Stimulated activated CD4-positive, alpha-beta T cell treated with anti-CD3 and anti-CD28 coated beads, Interleukin-1b, Interleukin-23, amount 100 ng/mL, for 24 hours (primary cell): ENCODE measurements at regions not wholly inside any gene's neighbourhood (a gene's known extent, or its start where the extent isn't known, plus 50 kb on each side); places are given as distances from the start of the nearest gene placed in this dataset.
"Not testable (repeated sequence)": the region's sequence is repeated elsewhere in the genome, so short reads cannot be mapped to it uniquely, and the experiment has no call there.

ENCODE experiments used
- DNase-seq, 4 experiments: peaks; one replicate each; pipeline ENCODE4 v3.0.0-alpha.2; 2020; ENCODE audit warnings: low read depth in 4 of 4, low spot score in 1 of 4

DNA sequence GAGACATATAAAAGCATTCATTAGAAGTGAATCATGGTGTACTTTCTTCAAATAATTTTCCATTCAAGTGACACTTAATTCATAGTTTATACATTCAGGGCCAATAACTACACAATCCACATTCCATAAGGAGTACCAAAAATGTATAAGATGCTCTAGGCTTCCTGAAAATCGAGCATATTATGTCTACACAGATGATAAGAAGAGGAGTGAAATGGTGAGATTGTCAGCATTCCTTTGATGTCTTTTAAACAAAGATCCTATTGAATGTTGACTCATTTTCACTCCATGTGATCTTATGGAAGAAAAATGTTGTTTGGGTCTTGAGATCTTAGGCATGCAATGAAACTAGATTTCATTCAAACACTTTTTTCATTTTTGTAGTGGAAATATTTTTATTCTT, 843.2 kb downstream of the KCNA4 start:
- no peak for DNase-seq

DNA sequence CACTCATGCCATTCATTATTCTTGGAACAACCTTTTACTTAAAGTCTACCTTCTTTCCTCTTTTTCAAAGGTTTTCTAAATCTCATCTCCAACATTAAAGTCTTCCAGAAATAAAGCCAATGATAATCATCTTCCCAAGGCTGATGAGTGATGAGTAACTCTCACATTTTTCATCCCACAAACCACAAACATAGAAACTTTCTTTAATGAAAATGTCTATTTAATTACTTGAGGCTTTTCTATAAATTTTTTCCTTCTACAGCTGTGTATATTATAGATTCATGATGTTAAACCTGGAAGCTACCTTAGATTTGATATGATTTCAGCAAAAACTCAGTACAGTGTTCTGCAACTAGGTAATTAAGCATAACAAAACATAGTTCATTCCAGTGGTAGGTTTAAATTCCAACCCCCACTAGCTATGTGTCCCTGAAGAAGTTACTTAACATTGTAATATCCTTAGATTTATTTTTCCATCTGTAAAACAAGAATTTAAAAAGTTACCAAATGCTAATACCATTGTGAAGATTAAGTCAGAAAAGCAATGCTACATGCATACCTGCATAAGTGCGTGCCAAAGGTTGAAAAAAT, 845.4 kb downstream of the KCNA4 start:
- DNase-seq: no peak

DNA sequence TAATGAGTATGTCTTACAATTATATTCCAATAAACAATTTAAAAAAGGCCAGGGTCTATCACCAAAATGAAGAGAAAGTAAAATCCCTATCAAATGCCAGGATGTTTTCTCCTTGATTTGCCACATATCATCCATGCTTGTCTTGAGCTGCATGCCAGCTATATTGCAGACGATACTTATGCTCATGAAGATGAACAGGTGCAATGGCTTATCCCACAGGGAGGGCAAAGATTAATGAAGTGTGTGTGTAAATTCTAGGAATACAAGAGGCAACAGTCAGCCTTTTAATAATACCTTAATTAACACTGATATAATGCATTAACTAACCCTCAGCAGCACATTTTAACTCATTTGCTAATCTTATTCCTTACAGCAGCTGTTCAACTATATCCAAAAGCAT, 850.5 kb downstream of the KCNA4 start:
- DNase-seq: no peak

DNA sequence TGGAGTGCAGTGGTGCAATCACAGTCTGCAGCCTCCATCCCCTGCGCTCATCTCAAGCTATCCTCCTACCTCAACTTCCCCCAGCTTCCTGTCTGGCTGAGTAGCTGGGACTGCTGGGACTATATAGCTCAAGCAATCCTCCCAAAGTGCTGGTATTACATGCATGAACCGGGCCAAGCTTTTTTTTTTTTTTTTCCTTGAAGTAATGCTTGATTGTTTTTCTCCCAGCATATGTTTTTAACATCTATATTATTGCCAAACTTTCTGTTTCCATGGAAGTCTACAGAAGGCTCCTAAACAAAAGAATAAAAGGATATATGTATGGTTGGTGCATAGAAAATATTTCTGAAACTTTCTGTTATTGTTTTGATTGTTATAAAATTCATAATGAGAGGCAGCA, 853.6 kb downstream of the KCNA4 start:
- DNase-seq: no peak

DNA sequence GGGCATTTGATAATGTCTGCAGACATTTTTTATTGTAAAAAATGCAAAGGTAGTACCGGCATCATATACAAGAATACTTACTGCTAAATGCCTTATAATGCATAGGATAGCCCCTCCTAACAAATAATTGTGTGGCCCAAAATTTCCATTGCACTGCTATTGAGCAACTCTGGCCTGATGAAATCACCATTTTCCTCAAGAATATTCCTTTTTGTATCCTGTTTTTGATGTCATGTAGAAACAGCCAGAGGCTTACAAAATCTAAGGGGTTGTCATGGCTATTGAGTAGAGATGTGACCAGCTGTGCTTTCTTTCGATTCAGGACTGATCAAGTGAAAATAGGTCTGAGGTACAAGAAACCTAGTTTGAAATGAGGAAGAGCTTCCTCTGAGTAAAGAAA, 854.3 kb downstream of the KCNA4 start:
- DNase-seq: no peak

DNA sequence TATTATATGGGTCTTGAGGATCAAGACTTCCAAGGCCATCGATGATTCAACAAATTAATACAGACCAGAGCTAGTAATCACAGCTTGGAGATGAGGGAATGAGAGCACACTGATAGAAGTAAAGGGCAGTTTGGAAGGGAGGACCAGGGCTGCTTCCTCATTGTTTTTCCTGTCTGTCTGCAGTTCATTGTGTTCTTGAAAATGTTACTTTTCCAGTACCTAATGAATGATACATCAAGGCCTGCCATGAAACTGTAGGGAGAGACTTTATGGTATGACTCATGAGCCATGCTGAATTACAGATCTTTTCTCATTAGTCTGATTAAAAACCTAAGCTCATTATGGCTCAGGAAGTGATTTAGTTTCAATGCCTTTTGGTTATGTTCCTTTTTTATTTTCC, 855.6 kb downstream of the KCNA4 start:
- DNase-seq: no peak

DNA sequence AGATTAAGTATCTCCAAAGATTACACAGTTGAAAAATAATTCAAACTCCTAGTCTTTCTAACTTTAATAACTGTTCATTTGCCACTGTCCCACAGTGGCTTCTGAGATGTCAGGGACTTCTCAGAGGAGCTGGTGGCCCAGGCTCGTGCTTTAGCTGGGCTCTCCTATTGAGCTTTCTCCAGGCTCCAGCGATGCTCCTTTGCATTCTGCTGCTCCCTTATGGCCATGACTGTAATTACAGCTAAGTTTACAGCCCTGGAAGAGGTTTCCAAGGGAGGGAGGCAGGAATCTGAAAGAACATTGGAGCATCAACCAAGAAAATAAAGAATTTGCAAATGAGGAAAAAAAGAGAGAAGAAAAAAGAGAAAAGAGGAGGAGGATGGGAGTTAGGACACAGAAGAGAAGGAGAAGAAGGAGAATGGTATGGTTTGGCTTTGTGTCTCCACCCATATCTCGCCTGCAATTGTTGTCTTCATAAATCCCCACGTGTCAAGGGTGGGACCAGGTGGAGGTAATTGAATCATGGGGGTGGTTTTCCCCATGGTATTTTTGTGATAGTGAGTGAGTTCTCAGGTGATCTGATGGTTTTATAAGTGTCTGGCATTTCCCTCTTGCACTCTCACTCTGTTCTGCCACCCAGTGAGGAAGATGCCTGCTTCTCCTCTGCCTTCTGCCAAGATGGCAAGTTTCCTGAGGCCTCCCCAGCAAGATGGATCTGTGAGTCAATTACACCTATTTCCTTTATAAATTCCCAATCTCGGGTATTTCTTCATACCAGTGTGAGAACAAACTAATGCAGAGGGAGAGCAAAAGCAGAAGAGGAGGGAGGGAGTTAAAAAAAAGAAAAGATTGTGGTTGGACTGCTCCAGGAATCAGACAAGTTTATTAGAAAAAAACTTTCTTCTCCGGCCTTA, 857.0 kb downstream of the KCNA4 start:
- no peak for DNase-seq

DNA sequence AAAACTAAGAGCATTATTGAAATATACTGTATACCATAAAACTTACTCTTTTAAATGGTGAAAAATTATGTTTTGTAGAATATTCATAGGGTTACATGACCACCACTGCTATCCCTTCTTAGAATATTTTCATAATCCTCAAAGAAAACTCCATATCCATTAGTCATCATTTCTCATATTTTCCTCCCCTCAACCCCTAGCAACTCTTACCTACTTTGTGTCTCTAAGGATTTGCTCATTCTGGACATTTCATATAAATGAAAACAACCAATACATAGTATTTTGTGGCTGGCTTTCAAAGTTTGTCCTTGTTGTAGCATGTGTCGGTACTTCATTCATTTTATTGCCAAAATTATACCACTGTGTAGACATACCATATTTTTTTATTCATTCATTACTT, 863.8 kb downstream of the KCNA4 start:
- no peak for DNase-seq

DNA sequence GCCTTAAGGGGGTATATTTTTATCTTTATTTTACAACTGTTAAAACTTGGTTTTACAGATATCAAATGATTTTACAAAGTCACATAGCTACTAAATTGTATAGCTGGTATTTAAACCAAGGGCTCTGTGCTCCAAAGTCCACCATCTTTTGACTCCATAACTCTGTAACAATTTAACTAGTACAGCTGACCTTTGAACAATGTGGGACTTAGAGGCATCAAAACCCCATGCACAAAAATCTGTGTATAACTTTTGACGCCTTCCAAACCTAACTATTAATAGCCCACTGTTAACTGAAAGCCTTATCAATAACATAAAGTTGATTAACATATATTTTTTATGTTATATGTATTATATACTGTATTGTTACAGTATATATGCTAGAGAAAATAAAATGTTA, 874.3 kb downstream of the KCNA4 start:
- not testable (repeated sequence) for DNase-seq

DNA sequence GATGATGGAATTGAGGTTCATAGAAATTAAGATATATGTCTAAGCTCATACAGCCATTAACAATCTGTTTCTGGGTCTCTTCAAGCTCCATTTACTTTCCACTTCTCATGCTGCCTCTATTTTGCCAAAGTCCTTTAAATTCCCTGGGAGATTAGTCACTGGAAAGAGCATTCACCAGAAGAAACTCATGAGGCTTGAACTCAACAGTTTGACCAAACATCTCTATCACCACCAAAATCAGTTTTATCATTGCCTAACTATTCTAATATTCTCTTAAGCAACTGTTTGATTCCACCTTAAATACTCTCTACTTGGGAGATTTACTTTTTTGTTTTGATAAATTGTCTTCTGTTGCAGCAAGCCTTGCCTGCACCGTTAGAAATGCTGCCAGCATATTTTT, 881.3 kb downstream of the KCNA4 start:
- no peak for DNase-seq

DNA sequence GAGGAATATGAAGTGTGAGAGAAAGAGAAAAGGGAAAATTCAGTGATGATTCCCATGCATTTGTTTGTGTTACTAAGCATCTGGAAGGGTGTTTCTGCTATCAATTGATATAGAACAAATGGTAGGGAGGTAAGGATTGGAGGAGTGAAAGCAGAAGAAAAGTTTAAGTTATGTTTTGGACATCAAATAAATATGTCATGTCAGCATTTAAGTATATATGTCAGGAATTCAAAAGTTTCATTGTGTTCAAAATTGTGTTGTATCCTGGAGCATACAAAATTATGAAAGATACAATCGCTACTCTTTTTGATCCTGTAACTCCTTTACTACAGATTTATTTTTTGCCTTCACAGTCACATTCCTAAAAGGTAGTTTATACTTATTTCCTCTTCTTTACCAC, 885.8 kb downstream of the KCNA4 start:
- no peak for DNase-seq

DNA sequence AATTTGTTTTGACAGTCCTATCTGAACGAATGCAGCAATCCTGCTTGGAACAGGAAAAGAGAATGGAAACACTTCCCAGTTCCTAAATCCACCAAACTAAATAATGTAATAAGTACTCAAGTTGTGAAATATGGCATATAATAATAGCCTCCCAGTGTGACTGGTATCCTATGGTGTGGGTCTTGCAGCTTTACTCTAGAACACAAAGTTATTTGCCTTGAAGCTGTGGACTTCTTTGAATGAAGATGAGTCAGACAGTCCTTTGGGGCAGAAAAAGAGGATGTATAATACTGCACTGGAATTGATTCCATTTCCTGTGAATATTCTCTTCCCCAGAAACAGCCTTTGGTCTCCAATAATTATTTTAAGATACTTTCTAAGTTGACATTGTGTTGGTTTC, 887.0 kb downstream of the KCNA4 start:
- no peak for DNase-seq

DNA sequence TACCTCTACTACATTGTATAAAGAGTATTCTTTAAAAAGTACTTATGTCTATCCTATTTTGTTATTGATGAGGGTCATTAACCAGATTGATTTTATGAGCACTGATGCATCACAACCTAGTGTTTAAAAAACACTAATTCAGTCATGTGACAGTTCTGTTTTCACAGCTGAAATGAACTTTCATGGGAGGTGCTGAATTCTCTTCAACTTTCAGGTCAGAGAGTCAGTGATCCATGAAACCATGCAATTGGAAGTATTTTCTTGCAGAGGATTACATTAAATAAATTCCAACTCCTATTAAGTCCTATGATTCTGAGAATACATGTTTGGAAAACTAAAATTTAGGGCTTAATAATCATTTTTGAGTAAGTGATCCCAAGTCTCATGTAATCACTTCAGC, 889.4 kb downstream of the KCNA4 start:
- DNase-seq: no peak

DNA sequence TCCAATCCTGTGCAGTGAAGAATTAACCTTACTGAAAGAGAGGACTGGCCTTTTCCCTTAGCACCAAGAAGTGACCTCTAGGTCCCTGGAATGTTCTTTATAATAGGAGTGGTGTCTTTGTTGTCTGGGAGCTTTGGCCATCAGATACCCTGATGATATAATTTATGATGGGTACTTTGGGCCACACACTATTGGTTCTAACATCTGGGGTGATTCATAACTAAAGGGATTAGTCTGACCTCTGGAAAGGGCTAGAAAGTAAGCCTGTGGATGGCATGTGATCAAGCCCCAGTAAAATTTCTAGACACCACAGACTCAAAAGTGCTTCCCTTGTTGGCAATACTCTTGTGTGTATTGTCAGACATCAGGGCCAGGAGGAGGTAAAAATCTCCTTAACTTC, 891.2 kb downstream of the KCNA4 start:
- DNase-seq: no peak

DNA sequence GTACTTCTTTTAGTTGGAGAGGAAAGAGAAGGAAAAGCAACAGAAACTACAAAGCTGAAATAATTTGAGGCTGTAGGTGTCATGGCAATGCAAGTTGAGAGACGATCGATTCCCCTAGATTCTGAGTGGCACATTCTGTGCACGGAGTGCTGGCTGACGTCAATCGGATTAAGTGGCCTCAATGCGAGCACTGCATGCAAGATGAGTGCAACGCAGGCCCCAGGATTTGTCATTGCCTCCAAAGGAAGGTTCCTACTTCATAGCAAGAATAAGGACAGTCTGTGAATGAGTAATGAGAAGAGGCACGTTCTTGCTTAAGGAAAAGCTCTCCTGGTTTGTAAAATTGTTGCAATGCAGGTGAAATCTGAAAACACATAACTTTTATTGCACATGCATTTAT, 892.4 kb downstream of the KCNA4 start:
- DNase-seq: no peak

DNA sequence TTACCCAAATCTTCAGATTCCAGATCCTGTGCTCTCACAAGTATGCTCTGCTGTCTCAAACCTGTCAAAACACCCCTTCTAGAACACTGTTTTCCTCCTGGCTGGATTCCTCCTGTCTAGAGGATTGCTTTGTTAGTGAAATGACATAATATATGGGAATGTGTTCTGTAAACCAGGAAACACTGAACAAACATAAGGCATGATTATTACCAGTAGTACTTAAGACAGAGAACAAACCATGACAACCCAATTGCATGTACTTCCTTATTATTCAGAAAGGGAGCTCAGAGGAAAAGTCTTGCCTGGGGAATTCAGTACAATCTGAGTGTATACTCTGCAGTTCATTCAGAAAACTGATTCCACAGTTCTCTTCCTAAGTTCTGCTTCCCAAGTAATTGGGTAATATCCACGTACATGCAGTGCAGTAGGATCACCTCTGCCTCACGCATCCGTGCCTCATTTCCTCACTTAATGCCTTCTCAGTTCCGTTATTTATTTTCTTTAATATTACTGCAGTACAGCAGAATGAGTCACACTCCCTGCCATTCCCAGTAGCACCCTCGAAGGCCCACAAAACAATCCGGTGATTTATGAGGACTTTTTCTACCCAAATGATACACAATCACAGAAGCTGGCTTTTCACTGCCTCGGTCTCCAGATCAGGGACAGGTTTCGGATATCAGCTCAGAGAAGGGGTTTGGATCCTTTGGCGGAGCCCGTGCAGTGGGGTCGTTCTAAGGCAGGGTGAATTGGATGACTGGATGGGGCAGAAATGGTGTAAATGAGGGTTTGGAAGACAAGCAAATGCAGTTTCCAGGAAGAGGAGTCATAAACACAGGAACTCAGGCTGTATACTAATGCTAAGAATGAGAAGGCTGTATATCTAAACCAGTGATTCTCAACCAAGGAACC, 896.9 kb downstream of the KCNA4 start:
- no peak for DNase-seq

DNA sequence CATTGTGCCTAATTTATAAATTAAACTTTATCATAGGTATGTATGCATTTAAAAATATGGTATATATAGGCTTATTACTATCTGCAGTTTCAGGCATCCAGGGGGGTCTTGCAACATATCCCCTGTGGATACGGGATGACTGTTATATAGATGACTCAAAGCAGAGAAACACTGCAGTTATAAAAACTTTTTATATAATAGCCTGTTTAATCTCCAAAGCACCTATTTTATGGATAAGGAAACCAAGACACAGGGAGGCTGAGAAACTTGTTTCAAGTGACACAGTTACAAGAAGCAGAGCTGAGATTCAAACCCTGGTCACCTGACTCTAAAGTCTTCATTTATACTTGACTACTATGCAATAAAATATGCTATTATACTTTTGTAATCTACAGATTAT, 897.7 kb downstream of the KCNA4 start:
- no peak for DNase-seq

DNA sequence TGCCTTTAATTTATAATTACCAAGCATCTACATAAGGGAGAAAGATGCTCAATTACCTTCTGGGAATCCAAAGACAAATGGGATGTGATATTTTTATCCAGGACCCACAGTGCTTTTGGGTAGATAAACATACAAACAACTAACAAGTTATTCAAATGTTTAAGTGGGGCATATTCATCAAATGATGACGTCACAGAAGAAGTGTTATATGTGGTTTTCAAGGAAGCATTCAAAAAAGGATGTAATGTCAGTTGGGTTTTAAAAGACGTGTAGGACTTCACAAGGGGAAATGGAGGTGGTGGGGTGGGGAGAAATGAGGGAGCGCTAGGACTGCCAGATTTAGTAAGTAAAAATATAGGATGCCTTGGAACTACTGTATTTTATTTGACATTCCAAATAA, 915.9 kb downstream of the KCNA4 start:
- DNase-seq: no peak

DNA sequence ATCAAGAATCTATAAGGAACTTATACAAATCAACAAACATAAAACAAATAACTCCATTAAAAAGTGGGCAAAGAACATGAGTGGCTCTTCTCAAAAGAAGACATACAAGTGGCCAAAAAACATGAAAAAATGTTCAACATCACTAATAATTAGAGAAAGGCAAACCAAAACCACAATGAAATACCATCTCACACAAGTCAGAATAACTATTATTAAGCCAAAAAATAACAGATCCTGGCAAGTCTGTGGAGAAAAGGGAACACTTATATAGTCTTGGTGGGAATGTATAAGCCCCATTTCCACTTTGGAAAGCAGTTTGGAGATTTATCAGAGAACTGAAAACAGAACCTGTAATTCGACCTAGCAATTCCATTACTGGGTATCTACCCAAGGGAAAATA, 921.0 kb downstream of the KCNA4 start:
- no peak for DNase-seq

DNA sequence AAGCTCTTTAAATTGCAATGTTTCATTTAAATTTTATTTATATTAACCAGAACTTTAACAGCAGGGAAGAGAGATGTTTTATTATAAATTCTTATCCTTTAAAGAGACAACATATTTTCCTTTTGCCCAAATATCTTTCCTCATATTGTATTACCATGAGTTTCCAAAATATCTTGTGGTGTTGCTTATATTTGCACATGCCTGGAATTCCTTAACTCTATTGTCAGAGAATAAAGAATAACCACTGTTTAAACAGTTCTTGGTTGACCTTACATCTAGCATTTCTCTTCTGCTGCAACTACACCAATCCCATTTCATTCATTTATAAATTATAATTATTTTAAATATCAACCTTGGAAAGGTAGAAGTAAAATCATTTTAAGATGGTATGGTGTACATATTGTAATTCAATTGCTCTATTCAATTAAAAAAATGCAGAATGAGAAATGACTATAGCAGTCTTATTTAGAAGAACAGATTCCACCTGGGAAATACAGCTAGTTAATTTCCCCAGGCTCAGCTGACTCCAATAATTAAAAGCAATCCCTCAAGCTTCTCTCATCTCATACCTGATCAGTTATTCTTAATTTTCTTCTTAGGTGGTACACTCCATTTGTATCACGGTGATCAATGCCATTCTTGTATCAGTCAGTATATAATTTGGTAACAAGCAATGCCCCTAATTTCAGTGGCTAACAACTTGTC, 923.3 kb downstream of the KCNA4 start:
- no peak for DNase-seq

DNA sequence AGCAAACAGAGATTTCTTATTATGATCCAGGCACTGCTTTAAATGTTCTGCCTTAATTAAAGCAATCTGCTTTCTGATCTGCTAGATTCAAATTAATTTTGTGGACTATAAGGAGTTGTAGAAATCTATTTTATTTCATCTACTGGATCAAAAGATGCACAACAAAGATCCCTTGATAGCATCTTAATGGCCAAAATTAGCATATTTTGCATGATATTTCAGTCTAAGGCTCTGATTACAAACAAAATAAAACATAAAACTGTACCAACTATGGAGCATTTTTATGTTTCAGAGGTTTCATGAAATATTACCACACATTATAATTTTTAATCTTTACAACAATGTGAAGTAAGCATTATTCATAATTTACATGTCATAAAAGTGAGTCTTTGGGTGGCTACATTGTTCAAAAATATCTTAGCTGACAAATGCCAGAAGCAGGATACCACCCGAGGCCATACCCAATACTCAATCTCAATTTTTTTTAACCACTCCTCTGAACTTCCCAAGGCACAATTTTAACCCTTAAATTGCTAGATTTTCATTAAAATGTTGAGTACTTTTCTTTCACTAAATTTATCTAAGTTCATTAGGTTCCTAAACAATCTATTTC, 929.5 kb downstream of the KCNA4 start:
- no peak for DNase-seq
